HepG2 (cell line): ENCODE measurements at regions not wholly inside any gene's neighbourhood (a gene's known extent, or its start where the extent isn't known, plus 50 kb on each side); places are given as distances from the start of the nearest gene placed in this dataset.

Experiments used
- CBFB ChIP-seq: sonication (generic); formaldehyde crosslinking; IDR thresholded peaks from 2 replicates; pipeline ENCODE4 v1.4.0; 2020; ENCODE audit warnings: missing genetic modification reagents
- EHMT2 ChIP-seq: fragments of 200-600 bp; sonication (generic); IDR thresholded peaks from 2 replicates; pipeline ENCODE4 v1.7.0; 2017; ENCODE audit warnings: antibody characterized with exemption, low read depth, low read length, borderline replicate concordance
- ELF3 ChIP-seq: IDR thresholded peaks from 2 replicates; pipeline ENCODE4 v1.6.1; 2016; ENCODE audit warnings: missing genetic modification reagents, missing compliant biosample characterization
- FLYWCH1 ChIP-seq: sonication (generic); formaldehyde crosslinking; IDR thresholded peaks from 2 replicates; pipeline ENCODE4 v1.8.1; 2023; ENCODE audit warnings: mild to moderate bottlenecking, missing genetic modification reagents
- FUBP1 ChIP-seq: sonication (generic); formaldehyde crosslinking; IDR thresholded peaks from 2 replicates; pipeline ENCODE4 v1.5.1; 2020; ENCODE audit warnings: missing genetic modification reagents, mild to moderate bottlenecking, borderline replicate concordance
- HNF4A ChIP-seq: sonication (generic); formaldehyde crosslinking; IDR thresholded peaks from 2 replicates; pipeline ENCODE4 v1.4.0; 2020; ENCODE audit warnings: missing genetic modification reagents
- MAFF ChIP-seq: IDR thresholded peaks from 2 replicates; pipeline ENCODE4 v1.6.1; 2011; ENCODE audit warnings: low read depth, low read length, improper control_type of control experiment
- SMYD3 ChIP-seq: sonication (generic); formaldehyde crosslinking; IDR thresholded peaks from 2 replicates; pipeline ENCODE4 v1.8.1; 2023; ENCODE audit warnings: mild to moderate bottlenecking, missing genetic modification reagents
- SRF ChIP-seq: IDR thresholded peaks from 2 replicates; pipeline ENCODE4 v1.6.1; 2011; ENCODE audit warnings: mild to moderate bottlenecking, low read depth, low read length, moderate library complexity
- TP53 ChIP-seq: sonication (generic); formaldehyde crosslinking; conservative IDR thresholded peaks from 2 replicates; pipeline ENCODE4 v1.4.0; 2020; ENCODE audit warnings: missing genetic modification reagents
- ZBTB7A ChIP-seq: sonication (generic); formaldehyde crosslinking; IDR thresholded peaks from 2 replicates; pipeline ENCODE4 v1.8.0; 2022; ENCODE audit warnings: mild to moderate bottlenecking, missing genetic modification reagents
- ZBTB8A ChIP-seq: sonication (generic); formaldehyde crosslinking; IDR thresholded peaks from 2 replicates; pipeline ENCODE4 v1.4.0; 2020; ENCODE audit warnings: mild to moderate bottlenecking, low read depth, missing genetic modification reagents, borderline replicate concordance
- ZFP37 ChIP-seq: sonication (generic); formaldehyde crosslinking; IDR thresholded peaks from 2 replicates; pipeline ENCODE4 v1.4.0; 2020; ENCODE audit warnings: missing genetic modification reagents, borderline replicate concordance
- ZNF121 ChIP-seq: sonication (generic); formaldehyde crosslinking; IDR thresholded peaks from 2 replicates; pipeline ENCODE4 v1.5.0; 2020; ENCODE audit warnings: mild to moderate bottlenecking, missing genetic modification reagents
- ZNF30 ChIP-seq: sonication (generic); formaldehyde crosslinking; IDR thresholded peaks from 2 replicates; pipeline ENCODE4 v1.5.0; 2020; ENCODE audit warnings: mild to moderate bottlenecking, missing genetic modification reagents
- ZNF549 ChIP-seq: sonication (generic); formaldehyde crosslinking; IDR thresholded peaks from 2 replicates; pipeline ENCODE4 v1.5.0; 2020; ENCODE audit warnings: missing genetic modification reagents
- ZNF768 ChIP-seq: sonication (generic); formaldehyde crosslinking; IDR thresholded peaks from 2 replicates; pipeline ENCODE4 v1.4.0; 2020; ENCODE audit warnings: missing genetic modification reagents
- TF ChIP-seq, protein P1 (sequence below): sonication (generic); formaldehyde crosslinking; IDR thresholded peaks from 2 replicates; pipeline ENCODE4 v1.4.0; 2020; ENCODE audit warnings: mild to moderate bottlenecking, missing genetic modification reagents
- TF ChIP-seq, protein P2 (sequence below), 2 experiments: sonication (generic) in 1 of 2; formaldehyde crosslinking in 1 of 2; IDR thresholded peaks; 2 replicates each; pipeline versions ENCODE4 v1.6.1 to v1.9.0; 2014 to 2022; ENCODE audit warnings: antibody characterized with exemption in 1 of 2, borderline replicate concordance in 1 of 2, inconsistent platforms in 1 of 2, low read depth in 1 of 2, missing genetic modification reagents in 1 of 2
- TF ChIP-seq, protein P3 (sequence below): sonication (generic); formaldehyde crosslinking; IDR thresholded peaks from 2 replicates; pipeline ENCODE4 v1.5.1; 2020; ENCODE audit warnings: missing genetic modification reagents, mild to moderate bottlenecking, borderline replicate concordance
- TF ChIP-seq, protein P4 (sequence below): sonication (generic); formaldehyde crosslinking; IDR thresholded peaks from 2 replicates; pipeline ENCODE4 v1.8.1; 2023; ENCODE audit warnings: mild to moderate bottlenecking, inconsistent platforms, moderate library complexity, missing genetic modification reagents, borderline replicate concordance

GRCh38 chr3:30289324-30289723 is 317.1 kb upstream of the TGFBR2 start (continued):
- TF ChIP-seq MAFF (no peak), ZNF121 (CRISPR knock-in tag) (no peak), SRF (peak; percentile 55; the same call in 1 of the 2 replicates), FLYWCH1 (CRISPR knock-in tag) (no peak), EHMT2 (no peak), TP53 (CRISPR knock-in tag) (no peak), ZBTB8A (CRISPR knock-in tag) (no peak), ZFP37 (CRISPR knock-in tag) (no peak), CBFB (CRISPR knock-in tag) (no peak), HNF4A (CRISPR knock-in tag) (peak; percentile 84), ZBTB7A (CRISPR knock-in tag) (no peak), ELF3 (CRISPR knock-in tag) (peak; percentile 96), ZNF30 (CRISPR knock-in tag) (no peak), FUBP1 (CRISPR knock-in tag) (no peak), ZNF768 (no peak), ZNF549 (CRISPR knock-in tag) (no peak), SMYD3 (CRISPR knock-in tag) (no peak)
- TF ChIP-seq, protein P1, sequence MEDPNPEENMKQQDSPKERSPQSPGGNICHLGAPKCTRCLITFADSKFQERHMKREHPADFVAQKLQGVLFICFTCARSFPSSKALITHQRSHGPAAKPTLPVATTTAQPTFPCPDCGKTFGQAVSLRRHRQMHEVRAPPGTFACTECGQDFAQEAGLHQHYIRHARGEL (CRISPR knock-in tag), result no peak
- TF ChIP-seq, protein P2, sequence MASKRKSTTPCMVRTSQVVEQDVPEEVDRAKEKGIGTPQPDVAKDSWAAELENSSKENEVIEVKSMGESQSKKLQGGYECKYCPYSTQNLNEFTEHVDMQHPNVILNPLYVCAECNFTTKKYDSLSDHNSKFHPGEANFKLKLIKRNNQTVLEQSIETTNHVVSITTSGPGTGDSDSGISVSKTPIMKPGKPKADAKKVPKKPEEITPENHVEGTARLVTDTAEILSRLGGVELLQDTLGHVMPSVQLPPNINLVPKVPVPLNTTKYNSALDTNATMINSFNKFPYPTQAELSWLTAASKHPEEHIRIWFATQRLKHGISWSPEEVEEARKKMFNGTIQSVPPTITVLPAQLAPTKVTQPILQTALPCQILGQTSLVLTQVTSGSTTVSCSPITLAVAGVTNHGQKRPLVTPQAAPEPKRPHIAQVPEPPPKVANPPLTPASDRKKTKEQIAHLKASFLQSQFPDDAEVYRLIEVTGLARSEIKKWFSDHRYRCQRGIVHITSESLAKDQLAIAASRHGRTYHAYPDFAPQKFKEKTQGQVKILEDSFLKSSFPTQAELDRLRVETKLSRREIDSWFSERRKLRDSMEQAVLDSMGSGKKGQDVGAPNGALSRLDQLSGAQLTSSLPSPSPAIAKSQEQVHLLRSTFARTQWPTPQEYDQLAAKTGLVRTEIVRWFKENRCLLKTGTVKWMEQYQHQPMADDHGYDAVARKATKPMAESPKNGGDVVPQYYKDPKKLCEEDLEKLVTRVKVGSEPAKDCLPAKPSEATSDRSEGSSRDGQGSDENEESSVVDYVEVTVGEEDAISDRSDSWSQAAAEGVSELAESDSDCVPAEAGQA (IDR thresholded peaks at IDR 0.05; ENCODE audit: low read depth), result peak; percentile 25; the same call in 1 of the 2 replicates
- TF ChIP-seq, protein P2 (CRISPR knock-in tag; IDR thresholded peaks at IDR 0.05; ENCODE audit: borderline replicate concordance), result no peak
- TF ChIP-seq, protein P3, sequence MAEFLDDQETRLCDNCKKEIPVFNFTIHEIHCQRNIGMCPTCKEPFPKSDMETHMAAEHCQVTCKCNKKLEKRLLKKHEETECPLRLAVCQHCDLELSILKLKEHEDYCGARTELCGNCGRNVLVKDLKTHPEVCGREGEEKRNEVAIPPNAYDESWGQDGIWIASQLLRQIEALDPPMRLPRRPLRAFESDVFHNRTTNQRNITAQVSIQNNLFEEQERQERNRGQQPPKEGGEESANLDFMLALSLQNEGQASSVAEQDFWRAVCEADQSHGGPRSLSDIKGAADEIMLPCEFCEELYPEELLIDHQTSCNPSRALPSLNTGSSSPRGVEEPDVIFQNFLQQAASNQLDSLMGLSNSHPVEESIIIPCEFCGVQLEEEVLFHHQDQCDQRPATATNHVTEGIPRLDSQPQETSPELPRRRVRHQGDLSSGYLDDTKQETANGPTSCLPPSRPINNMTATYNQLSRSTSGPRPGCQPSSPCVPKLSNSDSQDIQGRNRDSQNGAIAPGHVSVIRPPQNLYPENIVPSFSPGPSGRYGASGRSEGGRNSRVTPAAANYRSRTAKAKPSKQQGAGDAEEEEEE (CRISPR knock-in tag), result no peak
- TF ChIP-seq, protein P4, sequence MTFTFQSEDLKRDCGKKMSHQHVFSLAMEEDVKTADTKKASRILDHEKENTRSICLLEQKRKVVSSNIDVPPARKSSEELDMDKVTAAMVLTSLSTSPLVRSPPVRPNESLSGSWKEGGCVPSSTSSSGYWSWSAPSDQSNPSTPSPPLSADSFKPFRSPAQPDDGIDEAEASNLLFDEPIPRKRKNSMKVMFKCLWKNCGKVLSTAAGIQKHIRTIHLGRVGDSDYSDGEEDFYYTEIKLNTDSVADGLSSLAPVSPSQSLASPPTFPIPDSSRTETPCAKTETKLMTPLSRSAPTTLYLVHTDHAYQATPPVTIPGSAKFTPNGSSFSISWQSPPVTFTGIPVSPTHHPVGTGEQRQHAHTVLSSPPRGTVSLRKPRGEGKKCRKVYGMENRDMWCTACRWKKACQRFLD, result no peak
